HEK293 (cell line): ENCODE measurements at regions not wholly inside any gene's neighbourhood (a gene's known extent, or its start where the extent isn't known, plus 50 kb on each side); places are given as distances from the start of the nearest gene placed in this dataset.

Experiments
- CTCF ChIA-PET: fragments of 350-600 bp; formaldehyde crosslinking; extraction: SDS; loops from one replicate; lab custom pipeline; 2021; ENCODE audit warnings: antibody characterized with exemption; lab: Yijun Ruan, JAX
- POLR2A ChIA-PET: fragments of 300-600 bp; formaldehyde crosslinking; extraction: SDS; loops from one replicate; lab custom pipeline; 2020; ENCODE audit warnings: antibody characterized with exemption, inconsistent platforms; lab: Yijun Ruan, JAX
- H3K27ac ChIP-seq: fragments of 200-500 bp; sonication (Bioruptor generic); 2 replicates; pipeline ENCODE4 v1.5.1; 2014; ENCODE audit warnings: low read depth, low read length, control low read depth, inconsistent platforms; ENCODE audit errors: extremely low read depth
- H3K36me3 ChIP-seq, 2 experiments: fragments of 200-500 bp in 1 of 2; sonication (Bioruptor generic) in 1 of 2; 1 replicate in 1 of 2; 2 replicates in 1 of 2; pipeline ENCODE4 v1.5.1; 2014 to 2017; ENCODE audit warnings: inconsistent platforms in 2 of 2, low read length in 2 of 2; ENCODE audit not compliant: control insufficient read depth in 2 of 2, insufficient read depth in 1 of 2
- H3K4me1 ChIP-seq: fragments of 200-500 bp; sonication (Bioruptor generic); 2 replicates; pipeline ENCODE4 v1.5.1; 2014; ENCODE audit warnings: mild to moderate bottlenecking, low read length, inconsistent platforms; ENCODE audit not compliant: control insufficient read depth, insufficient read depth
- H3K4me3 ChIP-seq: 2 replicates; pipeline ENCODE4 v1.5.1; 2011; ENCODE audit warnings: low read depth, mild to moderate bottlenecking, control low read depth, low read length, moderate library complexity
- H3K9me3 ChIP-seq: fragments of 200-500 bp; sonication (Bioruptor generic); 2 replicates; pipeline ENCODE4 v1.5.1; 2014; ENCODE audit warnings: low read depth, low read length, inconsistent platforms; ENCODE audit not compliant: control insufficient read depth, insufficient read depth
- ELK4 ChIP-seq: IDR thresholded peaks from 2 replicates; pipeline ENCODE4 v1.6.1; 2011; ENCODE audit warnings: mild to moderate bottlenecking, low read depth, low read length, borderline replicate concordance
- KLF17 ChIP-seq: fragments of 450-650 bp; formaldehyde crosslinking; IDR thresholded peaks from 2 replicates; pipeline ENCODE4 v1.5.1; 2016; ENCODE audit warnings: missing biosample characterization, missing genetic modification characterization
- TCF7L2 ChIP-seq: IDR thresholded peaks from 2 replicates; pipeline ENCODE4 v1.6.1; 2011; ENCODE audit warnings: low read depth, mild to moderate bottlenecking, inconsistent platforms, low read length, moderate library complexity, borderline replicate concordance
- TSHZ1 ChIP-seq: fragments of 450-650 bp; formaldehyde crosslinking; IDR thresholded peaks from 2 replicates; pipeline ENCODE4 v1.5.1; 2016; ENCODE audit warnings: missing biosample characterization, missing genetic modification characterization, borderline replicate concordance
- ZBTB7A ChIP-seq: fragments of 450-650 bp; formaldehyde crosslinking; IDR thresholded peaks from 2 replicates; pipeline ENCODE4 v1.5.1; 2016; ENCODE audit warnings: low read depth, missing biosample characterization, missing genetic modification characterization
- ZFP3 ChIP-seq: fragments of 450-650 bp; formaldehyde crosslinking; IDR thresholded peaks from 2 replicates; pipeline ENCODE4 v1.5.1; 2016; ENCODE audit warnings: low read depth, missing biosample characterization, missing genetic modification characterization
- ZFP69B ChIP-seq: fragments of 450-650 bp; formaldehyde crosslinking; IDR thresholded peaks from 2 replicates; pipeline ENCODE4 v1.5.1; 2016; ENCODE audit warnings: missing biosample characterization, missing genetic modification characterization
- ZNF114 ChIP-seq: fragments of 450-650 bp; formaldehyde crosslinking; IDR thresholded peaks from 2 replicates; pipeline ENCODE4 v1.5.0; 2017; ENCODE audit warnings: missing biosample characterization, missing genetic modification characterization
- ZNF138 ChIP-seq: fragments of 450-650 bp; formaldehyde crosslinking; IDR thresholded peaks from 2 replicates; pipeline ENCODE4 v1.5.1; 2016; ENCODE audit warnings: missing biosample characterization, missing genetic modification characterization, borderline replicate concordance
- ZNF155 ChIP-seq: fragments of 450-650 bp; formaldehyde crosslinking; IDR thresholded peaks from 2 replicates; pipeline ENCODE4 v1.5.1; 2016; ENCODE audit warnings: missing biosample characterization, missing genetic modification characterization
- ZNF311 ChIP-seq: fragments of 450-650 bp; formaldehyde crosslinking; IDR thresholded peaks from 2 replicates; pipeline ENCODE4 v1.5.1; 2017; ENCODE audit warnings: missing biosample characterization, missing genetic modification characterization, borderline replicate concordance
- ZNF341 ChIP-seq: fragments of 450-650 bp; formaldehyde crosslinking; IDR thresholded peaks from 2 replicates; pipeline ENCODE4; 2016; ENCODE audit warnings: low read depth, missing biosample characterization, missing genetic modification characterization
- ZNF362 ChIP-seq: fragments of 450-650 bp; formaldehyde crosslinking; IDR thresholded peaks from 2 replicates; pipeline ENCODE4 v1.5.1; 2016; ENCODE audit warnings: missing biosample characterization, missing genetic modification characterization
- ZNF404 ChIP-seq: fragments of 450-650 bp; formaldehyde crosslinking; IDR thresholded peaks from 2 replicates; pipeline ENCODE4 v1.5.1; 2017; ENCODE audit warnings: missing biosample characterization, missing genetic modification characterization
- ZNF510 ChIP-seq: fragments of 450-650 bp; formaldehyde crosslinking; IDR thresholded peaks from 2 replicates; pipeline ENCODE4 v1.5.1; 2018; ENCODE audit warnings: mild to moderate bottlenecking, missing genetic modification characterization, missing biosample characterization; ENCODE audit not compliant: insufficient replicate concordance
- ZNF555 ChIP-seq: fragments of 450-650 bp; formaldehyde crosslinking; conservative IDR thresholded peaks from 2 replicates; pipeline ENCODE4 v1.5.1; 2017; ENCODE audit warnings: missing biosample characterization, mild to moderate bottlenecking, missing genetic modification characterization, inconsistent platforms
- ZNF610 ChIP-seq: fragments of 450-650 bp; formaldehyde crosslinking; IDR thresholded peaks from 2 replicates; pipeline ENCODE4 v1.5.1; 2016; ENCODE audit warnings: missing biosample characterization, missing genetic modification characterization, borderline replicate concordance
- ZNF623 ChIP-seq: fragments of 450-650 bp; formaldehyde crosslinking; IDR thresholded peaks from 2 replicates; pipeline ENCODE4 v1.5.1; 2016; ENCODE audit warnings: missing biosample characterization, missing genetic modification characterization
- ZNF660 ChIP-seq: fragments of 450-650 bp; IDR thresholded peaks from 2 replicates; pipeline ENCODE4 v1.5.1; 2018; ENCODE audit warnings: missing biosample characterization, mild to moderate bottlenecking, missing genetic modification characterization
- ZNF701 ChIP-seq: fragments of 450-650 bp; formaldehyde crosslinking; IDR thresholded peaks from 2 replicates; pipeline ENCODE4 v1.5.1; 2016; ENCODE audit warnings: missing biosample characterization, missing genetic modification characterization
- ZNF704 ChIP-seq: fragments of 450-650 bp; formaldehyde crosslinking; IDR thresholded peaks from 2 replicates; pipeline ENCODE4 v1.5.1; 2016; ENCODE audit warnings: missing biosample characterization, missing genetic modification characterization
- ZNF707 ChIP-seq: fragments of 450-650 bp; formaldehyde crosslinking; IDR thresholded peaks from 2 replicates; pipeline ENCODE4 v1.5.1; 2016; ENCODE audit warnings: missing biosample characterization, missing genetic modification characterization
- ZNF791 ChIP-seq: fragments of 450-650 bp; formaldehyde crosslinking; IDR thresholded peaks from 2 replicates; pipeline ENCODE4 v1.5.1; 2016; ENCODE audit warnings: missing biosample characterization, missing genetic modification characterization
- ZSCAN4 ChIP-seq: fragments of 450-650 bp; formaldehyde crosslinking; IDR thresholded peaks from 2 replicates; pipeline ENCODE4 v1.5.1; 2017; ENCODE audit warnings: missing biosample characterization, missing genetic modification characterization

GRCh38 chr18:24986666-24987302 is 365.2 kb downstream of the ZNF521 start:
- H3K36me3 ChIP-seq, result no peaks in the 10 kb centered on the region
- POLR2A ChIA-PET, result no interaction called here
- CTCF ChIA-PET, result interaction anchor here (0.5 kb wide), 1 partner anchor 395 kb away, joined by 4 read pairs; no protein-coding TSS in a partner anchor
- H3K27ac ChIP-seq, result no peak overlapping the region
- no peaks in the 10 kb centered on the region for H3K4me1 ChIP-seq
- TF ChIP-seq ZNF114, result no peak
- TF ChIP-seq ZNF660 (tag by site-specific recombination), result no peak
- no peak for TF ChIP-seq ZNF704 (tag by site-specific recombination)
- no peak for TF ChIP-seq ZNF791 (tag by site-specific recombination)
- TF ChIP-seq ZNF701 (tag by site-specific recombination), result no peak
- no peak for TF ChIP-seq ZSCAN4 (tag by site-specific recombination)
- no peak for TF ChIP-seq ELK4
- no peak for TF ChIP-seq ZBTB7A (tag by site-specific recombination)
- no peak for TF ChIP-seq ZNF138 (tag by site-specific recombination)
- no peak for TF ChIP-seq KLF17 (tag by site-specific recombination)
- no peak for TF ChIP-seq ZNF510 (tag by site-specific recombination)
- TF ChIP-seq TSHZ1 (tag by site-specific recombination), result no peak
- no peak for TF ChIP-seq ZFP69B (tag by site-specific recombination)
- TF ChIP-seq ZNF311 (tag by site-specific recombination), result no peak
- TF ChIP-seq, all 188 proteins: peak for 0
- no peaks in the 10 kb centered on the region for H3K9me3 ChIP-seq
- H3K4me3 ChIP-seq, result no peak overlapping the region

- Histone ChIP-seq H3K4me1 (no peaks in the 10 kb centered on the region), H3K27ac (no peak overlapping the region), H3K9me3 (no peaks in the 10 kb centered on the region), H3K36me3 (no peaks in the 10 kb centered on the region), H3K4me3 (no peak overlapping the region)
- ChIA-PET CTCF (no interaction called here), POLR2A (no interaction called here)
- TF ChIP-seq ZNF610 (no peak), ZNF404 (tag by site-specific recombination) (no peak), ZNF341 (tag by site-specific recombination) (no peak), ZNF623 (tag by site-specific recombination) (no peak), TCF7L2 (no peak), ZNF555 (tag by site-specific recombination) (no peak), ZFP3 (tag by site-specific recombination) (no peak), ZNF707 (tag by site-specific recombination) (no peak), ZNF362 (no peak), ZNF155 (tag by site-specific recombination) (no peak)
These were observed 364.4 kb downstream of the ZNF521 start for GRCh38 chr18:24987303-24988252.
